Stimulated activated CD8-positive, alpha-beta memory T cell treated with anti-CD3 and anti-CD28 coated beads, Interleukin-2, amount 100 ng/mL, for 1 hour (primary cell): ENCODE measurements at regions not wholly inside any gene's neighbourhood (a gene's known extent, or its start where the extent isn't known, plus 50 kb on each side); places are given as distances from the start of the nearest gene placed in this dataset.
"Not testable (repeated sequence)": the region's sequence is repeated elsewhere in the genome, so short reads cannot be mapped to it uniquely, and the experiment has no call there.

Experiments
- DNase-seq, 2 donors: peaks; one replicate each; pipeline ENCODE4 v3.0.0-alpha.2; 2020; ENCODE audit warnings: low read depth in 2 of 2

DNA sequence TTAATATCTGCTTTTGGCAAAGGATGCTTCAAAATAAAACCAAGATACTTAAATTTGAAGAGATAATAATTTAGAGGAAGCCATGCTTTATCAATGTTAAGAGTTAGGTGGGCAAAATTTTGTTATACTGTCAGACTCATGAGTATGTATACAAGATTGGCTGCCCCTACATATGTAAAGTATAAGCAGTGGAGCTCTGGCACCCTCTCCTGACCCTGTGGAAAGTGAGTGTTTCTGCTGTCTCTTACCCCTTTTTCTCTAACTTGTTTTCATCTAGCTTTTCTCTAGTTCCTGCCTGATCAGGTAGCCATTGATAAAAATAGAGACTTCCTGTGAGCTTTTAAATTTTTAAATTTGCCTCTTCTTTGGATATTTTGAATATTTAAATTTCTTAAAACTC is 710.9 kb upstream of the SPRY2 start:
- DNase-seq, result no peak

- no peak for DNase-seq
These were observed 707.1 kb upstream of the SPRY2 start for GRCh38 chr13:81048026-81048461.

DNA sequence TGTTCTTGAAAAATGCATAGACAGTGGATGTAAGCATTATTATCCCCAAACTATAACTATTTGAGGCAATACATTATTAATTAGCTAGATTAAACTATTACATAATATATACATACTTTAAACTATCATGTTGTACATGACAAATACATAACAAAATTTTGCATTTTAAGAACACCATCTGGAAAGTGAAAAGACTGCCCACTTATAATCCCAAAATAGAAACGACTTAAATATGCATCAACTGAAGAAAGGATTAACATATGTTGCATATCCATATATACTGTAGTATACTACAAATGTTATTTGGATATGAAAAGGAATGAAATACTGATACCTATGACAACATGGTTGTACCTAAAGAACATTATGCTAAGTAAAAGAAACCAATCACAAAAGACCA is 700.8 kb upstream of the SPRY2 start:
- no peak for DNase-seq

DNA sequence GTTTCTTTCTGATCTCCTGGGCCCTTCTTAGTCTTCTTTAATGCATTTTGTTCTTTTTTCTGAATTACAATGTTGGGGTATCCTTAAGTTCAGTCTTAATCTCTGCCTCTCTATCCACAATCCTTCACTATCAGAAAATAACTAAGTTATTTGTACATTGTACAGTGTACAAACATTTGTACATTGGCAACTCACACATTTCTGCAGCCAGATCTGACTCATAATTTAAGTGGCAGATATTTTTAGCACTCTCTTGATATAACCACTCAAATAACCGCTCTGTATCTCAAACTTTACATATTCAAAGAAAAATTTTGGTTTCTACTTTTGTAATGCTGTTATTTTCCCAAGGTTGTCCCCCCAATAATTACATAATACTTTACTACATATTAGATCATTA is 691.1 kb upstream of the SPRY2 start:
- DNase-seq, result no peak

DNA sequence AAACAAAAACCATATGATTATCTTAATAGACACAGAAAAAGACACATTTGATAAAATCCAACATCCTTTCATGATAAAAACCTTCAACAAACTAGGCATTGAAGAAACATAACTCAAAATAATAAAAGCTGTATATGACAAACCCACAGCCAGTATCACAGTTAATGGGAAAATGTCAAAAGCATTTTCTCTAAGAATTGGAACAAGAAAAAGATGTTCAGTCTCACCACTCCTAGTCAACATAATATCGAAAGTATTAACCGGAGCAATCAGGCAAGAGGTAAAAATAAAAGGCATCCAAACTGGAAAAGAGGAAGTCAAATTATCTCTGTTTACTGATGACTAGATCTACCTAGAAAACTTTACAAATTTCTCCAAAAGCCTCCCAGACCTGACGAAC is 684.2 kb upstream of the SPRY2 start:
- no peak for DNase-seq

GRCh38 chr13:81021284-81021840 is 680.4 kb upstream of the SPRY2 start:
- DNase-seq, result no peak

- DNase-seq, result no peak
These were observed 679.1 kb upstream of the SPRY2 start for GRCh38 chr13:81020010-81020409.

DNA sequence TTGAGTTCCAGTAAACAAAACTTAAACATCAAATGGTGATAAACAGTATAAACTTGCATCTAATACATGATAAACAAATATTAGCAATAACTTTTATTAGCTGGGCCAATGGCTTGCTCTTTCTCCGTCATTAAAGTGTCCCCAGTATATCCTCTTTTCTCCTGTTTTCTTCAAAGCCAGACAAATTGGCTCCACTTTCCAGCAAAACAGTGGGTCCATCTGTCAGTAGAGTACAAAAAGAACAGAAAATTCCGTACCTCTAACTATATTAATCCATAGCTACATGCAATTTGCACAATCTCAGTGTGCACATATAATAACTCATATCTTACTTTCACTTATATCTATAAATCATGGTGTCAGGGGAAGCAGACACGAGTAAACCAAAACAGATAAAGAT is 678.0 kb upstream of the SPRY2 start:
- DNase-seq, result no peak

DNA sequence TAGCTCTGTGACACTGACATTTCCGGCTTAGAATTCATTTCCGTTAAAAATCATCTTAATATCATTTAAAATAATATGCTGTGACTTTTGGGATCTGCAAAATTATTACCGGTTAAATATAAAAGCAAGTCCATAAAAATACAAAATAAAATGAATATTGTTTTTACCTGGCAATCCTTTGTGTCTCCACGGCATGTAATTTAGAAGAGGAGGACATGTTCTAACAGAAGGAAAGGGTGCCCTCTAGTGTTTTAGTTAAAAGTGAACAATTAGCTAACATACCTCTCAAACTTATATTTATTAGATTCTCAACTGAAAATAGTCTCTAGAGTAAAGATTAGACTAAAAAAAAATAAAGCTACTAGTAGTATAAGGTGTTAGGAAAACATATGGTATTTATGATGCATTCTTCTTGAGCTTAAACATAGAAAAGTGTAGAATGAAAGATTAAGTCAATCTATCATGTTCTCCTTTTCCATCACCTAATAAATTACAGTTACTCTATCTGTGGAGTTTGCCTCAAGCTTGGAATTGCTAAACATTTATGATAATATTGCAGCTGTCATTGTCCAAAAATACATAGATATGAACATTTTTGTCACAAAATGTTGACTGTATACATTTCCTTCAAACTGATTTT is 676.7 kb upstream of the SPRY2 start:
- no peak for DNase-seq

DNA sequence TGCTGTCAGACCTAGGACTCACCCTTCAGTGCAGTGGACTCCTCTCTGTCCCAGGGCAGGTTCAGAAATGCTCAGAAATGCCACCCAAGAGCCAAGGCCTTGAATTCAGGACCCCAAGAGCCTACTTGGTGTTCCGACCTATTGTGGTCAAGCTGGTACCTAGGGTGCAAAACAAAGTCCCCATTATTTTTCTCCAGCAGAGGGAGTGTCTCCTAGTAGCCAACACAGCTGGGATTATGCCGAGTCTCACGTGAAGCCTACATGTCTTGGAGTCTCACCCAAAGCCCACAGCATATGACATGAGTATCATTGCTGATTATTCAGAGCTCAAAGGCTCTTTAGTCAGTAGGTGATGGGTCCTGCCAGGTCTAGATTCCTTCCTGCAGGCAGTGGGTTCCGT is 671.1 kb upstream of the SPRY2 start:
- DNase-seq, result no peak

- no peak for DNase-seq
These were observed 661.0 kb upstream of the SPRY2 start for GRCh38 chr13:81001828-81002385.

- not testable (repeated sequence) for DNase-seq
These were observed 657.7 kb upstream of the SPRY2 start for GRCh38 chr13:80998603-80999002.

DNA sequence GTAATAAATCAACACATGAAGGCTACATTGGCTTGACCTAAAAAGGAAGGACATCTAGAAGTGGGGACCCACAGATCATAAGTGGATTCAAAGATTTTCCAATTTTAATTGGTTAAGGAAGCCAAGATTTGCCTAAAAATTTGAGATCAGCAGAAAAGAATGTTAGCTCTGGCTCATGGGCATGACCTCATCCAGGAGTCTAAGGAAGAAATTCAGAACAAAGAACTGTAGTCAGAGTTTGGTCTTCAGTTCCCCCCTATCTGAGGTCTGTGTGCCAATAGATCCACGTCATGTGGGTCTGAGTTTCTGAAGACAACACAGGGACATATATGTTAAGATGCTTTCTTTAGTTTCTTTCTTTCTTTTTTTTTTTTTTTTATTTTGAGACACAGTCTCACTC is 648.8 kb upstream of the SPRY2 start:
- DNase-seq, result no peak

GRCh38 chr13:80989241-80989640 is 648.3 kb upstream of the SPRY2 start:
- DNase-seq, result no peak

DNA sequence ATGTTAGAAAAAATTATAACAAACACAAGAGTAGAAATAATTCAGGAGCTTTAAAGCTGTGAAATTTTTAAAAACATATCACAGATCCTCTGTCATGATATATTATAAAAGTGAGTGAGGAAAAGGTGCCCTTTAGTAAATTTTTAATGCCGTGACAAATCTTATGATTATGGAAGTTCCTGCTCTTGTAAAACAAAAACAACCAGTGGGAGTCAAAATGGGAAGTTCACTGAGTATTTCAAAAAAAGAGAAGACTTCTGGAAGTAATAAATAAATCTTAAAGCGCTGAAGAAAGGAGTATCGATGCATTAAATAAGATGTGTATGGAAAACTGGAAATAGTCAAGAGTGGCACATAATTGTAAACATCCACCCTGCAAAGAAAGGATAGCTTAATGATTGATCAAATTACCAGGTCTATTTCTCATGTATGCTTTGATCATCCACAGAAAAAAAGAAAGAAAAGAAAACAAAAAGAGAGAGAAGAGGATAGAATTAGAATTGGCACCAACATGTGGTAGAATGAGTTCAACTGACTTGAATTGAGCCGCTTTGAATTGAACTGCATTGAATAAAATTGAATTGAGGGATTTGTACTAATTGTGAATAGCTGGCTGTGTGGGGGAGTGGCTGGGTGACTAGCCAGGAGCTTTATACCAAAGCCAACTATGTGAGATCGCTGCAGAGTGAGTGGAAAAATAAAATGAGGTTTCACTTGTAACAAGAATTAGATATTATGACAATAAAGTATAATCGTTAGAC is 647.6 kb upstream of the SPRY2 start:
- DNase-seq, result no peak

- no peak for DNase-seq
These were observed 638.2 kb upstream of the SPRY2 start for GRCh38 chr13:80979035-80979641.

GRCh38 chr13:80977168-80977567 is 636.2 kb upstream of the SPRY2 start:
- no peak for DNase-seq

- no peak for DNase-seq
These were observed 635.0 kb upstream of the SPRY2 start for GRCh38 chr13:80975903-80976302.

- DNase-seq, result no peak
These were observed 632.8 kb upstream of the SPRY2 start for GRCh38 chr13:80973721-80974120.

- no peak for DNase-seq
These were observed 632.0 kb upstream of the SPRY2 start for GRCh38 chr13:80972857-80973478.

- no peak for DNase-seq
These were observed 624.2 kb upstream of the SPRY2 start for GRCh38 chr13:80965097-80965496.

GRCh38 chr13:80962855-80963254 is 621.9 kb upstream of the SPRY2 start:
- DNase-seq, result no peak
